Loucy (cell line): ENCODE measurements at regions not wholly inside any gene's neighbourhood (a gene's known extent, or its start where the extent isn't known, plus 50 kb on each side); places are given as distances from the start of the nearest gene placed in this dataset.

Source experiments
- CTCF ChIP-seq: fragments of 200-600 bp; sonication (generic); conservative IDR thresholded peaks from 2 replicates; pipeline ENCODE4 v1.5.1; 2014; ENCODE audit warnings: mild to moderate bottlenecking, antibody characterized with exemption, low read length
- EZH2phosphoT487 ChIP-seq: fragments of 200-600 bp; IDR thresholded peaks from 2 replicates; pipeline ENCODE4 v1.6.1; 2018; ENCODE audit warnings: antibody characterized with exemption, mild to moderate bottlenecking, moderate library complexity, borderline replicate concordance

GRCh38 chr10:61298194-61298593, 155.0 kb downstream of the TMEM26 start:
- TF ChIP-seq CTCF (no peak), EZH2phosphoT487 (no peak)
